ENCODE measurements at regions not wholly inside any gene's neighbourhood (a gene's known extent, or its start where the extent isn't known, plus 50 kb on each side); places are given as distances from the start of the nearest gene placed in this dataset.

DNA sequence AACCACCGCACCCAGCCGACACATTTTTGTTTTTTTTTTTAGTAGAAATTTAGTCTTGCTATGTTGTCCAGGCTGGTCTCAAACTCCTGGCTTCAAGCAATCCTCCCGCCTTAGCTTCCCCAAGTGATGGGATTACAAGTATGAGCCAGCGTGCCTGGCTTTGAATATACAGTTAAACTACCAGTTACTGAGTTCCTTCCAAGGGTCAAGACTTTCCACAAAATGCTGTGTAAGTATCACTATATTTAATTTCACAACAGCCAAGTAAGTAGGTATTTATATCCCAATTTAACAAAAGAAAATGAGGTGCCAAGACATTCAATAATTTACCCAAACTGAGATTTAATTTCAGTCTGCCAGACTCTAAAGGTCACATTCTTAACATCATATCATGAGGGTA is 181.3 kb upstream of the TMC3 start:
- no peak overlapping the region for H3K27ac ChIP-seq
- POLR2A ChIA-PET = no interaction called here
- no peak for TF ChIP-seq CHD2 (IDR thresholded peaks at IDR 0.05; ENCODE audit: low read length, partially characterized antibody)
- TF ChIP-seq JUNB (IDR thresholded peaks at IDR 0.05) = no peak
- TF ChIP-seq BHLHE40 (IDR thresholded peaks at IDR 0.05; ENCODE audit: low read depth, low read length) = no peak
- TF ChIP-seq RCOR1 (IDR thresholded peaks at IDR 0.05; ENCODE audit: low read depth, low read length) = no peak
- TF ChIP-seq ZSCAN20 (CRISPR knock-in tag; IDR thresholded peaks at IDR 0.05) = no peak
- TF ChIP-seq JUN (IDR thresholded peaks at IDR 0.05) = no peak
- TF ChIP-seq, protein P1, sequence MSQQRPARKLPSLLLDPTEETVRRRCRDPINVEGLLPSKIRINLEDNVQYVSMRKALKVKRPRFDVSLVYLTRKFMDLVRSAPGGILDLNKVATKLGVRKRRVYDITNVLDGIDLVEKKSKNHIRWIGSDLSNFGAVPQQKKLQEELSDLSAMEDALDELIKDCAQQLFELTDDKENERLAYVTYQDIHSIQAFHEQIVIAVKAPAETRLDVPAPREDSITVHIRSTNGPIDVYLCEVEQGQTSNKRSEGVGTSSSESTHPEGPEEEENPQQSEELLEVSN (IDR thresholded peaks at IDR 0.05; ENCODE audit: borderline replicate concordance, low read depth) = no peak
- no peak for TF ChIP-seq PBX3 (IDR thresholded peaks at IDR 0.05)
- TF ChIP-seq PHF8 (IDR thresholded peaks at IDR 0.05; ENCODE audit: borderline replicate concordance, low read depth) = no peak
- TF ChIP-seq HDAC2 (IDR thresholded peaks at IDR 0.05) = no peak
- no peak for TF ChIP-seq HEYL (CRISPR knock-in tag; IDR thresholded peaks at IDR 0.05)
- TF ChIP-seq ZNF302 (CRISPR knock-in tag; IDR thresholded peaks at IDR 0.05) = no peak
- no peak for TF ChIP-seq RNF2 (IDR thresholded peaks at IDR 0.05; ENCODE audit: borderline replicate concordance, low read depth)
- TF ChIP-seq, protein P2, sequence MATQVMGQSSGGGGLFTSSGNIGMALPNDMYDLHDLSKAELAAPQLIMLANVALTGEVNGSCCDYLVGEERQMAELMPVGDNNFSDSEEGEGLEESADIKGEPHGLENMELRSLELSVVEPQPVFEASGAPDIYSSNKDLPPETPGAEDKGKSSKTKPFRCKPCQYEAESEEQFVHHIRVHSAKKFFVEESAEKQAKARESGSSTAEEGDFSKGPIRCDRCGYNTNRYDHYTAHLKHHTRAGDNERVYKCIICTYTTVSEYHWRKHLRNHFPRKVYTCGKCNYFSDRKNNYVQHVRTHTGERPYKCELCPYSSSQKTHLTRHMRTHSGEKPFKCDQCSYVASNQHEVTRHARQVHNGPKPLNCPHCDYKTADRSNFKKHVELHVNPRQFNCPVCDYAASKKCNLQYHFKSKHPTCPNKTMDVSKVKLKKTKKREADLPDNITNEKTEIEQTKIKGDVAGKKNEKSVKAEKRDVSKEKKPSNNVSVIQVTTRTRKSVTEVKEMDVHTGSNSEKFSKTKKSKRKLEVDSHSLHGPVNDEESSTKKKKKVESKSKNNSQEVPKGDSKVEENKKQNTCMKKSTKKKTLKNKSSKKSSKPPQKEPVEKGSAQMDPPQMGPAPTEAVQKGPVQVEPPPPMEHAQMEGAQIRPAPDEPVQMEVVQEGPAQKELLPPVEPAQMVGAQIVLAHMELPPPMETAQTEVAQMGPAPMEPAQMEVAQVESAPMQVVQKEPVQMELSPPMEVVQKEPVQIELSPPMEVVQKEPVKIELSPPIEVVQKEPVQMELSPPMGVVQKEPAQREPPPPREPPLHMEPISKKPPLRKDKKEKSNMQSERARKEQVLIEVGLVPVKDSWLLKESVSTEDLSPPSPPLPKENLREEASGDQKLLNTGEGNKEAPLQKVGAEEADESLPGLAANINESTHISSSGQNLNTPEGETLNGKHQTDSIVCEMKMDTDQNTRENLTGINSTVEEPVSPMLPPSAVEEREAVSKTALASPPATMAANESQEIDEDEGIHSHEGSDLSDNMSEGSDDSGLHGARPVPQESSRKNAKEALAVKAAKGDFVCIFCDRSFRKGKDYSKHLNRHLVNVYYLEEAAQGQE (IDR thresholded peaks at IDR 0.05) = no peak
- TF ChIP-seq POLR2AphosphoS2 (conservative IDR thresholded peaks at IDR 0.05; ENCODE audit: low read length) = no peak
- no peak for TF ChIP-seq HOXB5 (CRISPR knock-in tag; IDR thresholded peaks at IDR 0.05)
- TF ChIP-seq SMC3 (IDR thresholded peaks at IDR 0.05) = no peak
- no peak for TF ChIP-seq MAX (IDR thresholded peaks at IDR 0.05)
- no peak for TF ChIP-seq ZC3H11A (IDR thresholded peaks at IDR 0.05)
- no peak for TF ChIP-seq CTCF (IDR thresholded peaks at IDR 0.05)
- FAIRE-seq (no peak), ATAC-seq (no peak), DNase-seq (ENCODE audit: low read depth in 1 of 2, low spot score in 1 of 2) (no peak)
- no peak overlapping the region for H3K4me3 ChIP-seq
- no peaks in the 10 kb centered on the region for H3K9me3 ChIP-seq
- H3K4me2 ChIP-seq = no peak overlapping the region
- WGBS (ENCODE audit: missing lambda C conversion rate) = 25% methylated on average over 4 of the region's 4 CpGs
- CTCF ChIA-PET = interaction anchor here (1.7 kb wide), 1 partner anchor 33 kb away, joined by 3 read pairs; no protein-coding TSS in a partner anchor
- no peaks in the 10 kb centered on the region for H3K4me1 ChIP-seq

Data from A549 (cell line).